GM10248 (cell line): ENCODE measurements at regions not wholly inside any gene's neighbourhood (a gene's known extent, or its start where the extent isn't known, plus 50 kb on each side); places are given as distances from the start of the nearest gene placed in this dataset.
A peak's percentile ranks its signal among the peaks of the same experiment; 100 is the strongest.

Experiments
- CTCF ChIA-PET: fragments of 300-600 bp; sonication (Branson Sonifier 250); formaldehyde crosslinking; extraction: SDS; loops from one replicate; lab custom pipeline; 2021; ENCODE audit warnings: antibody characterized with exemption; lab: Yijun Ruan, JAX
- POLR2A ChIA-PET: fragments of 350-650 bp; sonication (Branson Sonifier 250); formaldehyde crosslinking; extraction: SDS; loops from one replicate; lab custom pipeline; 2020; ENCODE audit warnings: antibody characterized with exemption; lab: Yijun Ruan, JAX
- DNase-seq: peaks from one replicate; pipeline ENCODE4 v3.0.0; 2012; ENCODE audit errors: extremely low spot score
- CTCF ChIP-seq: IDR thresholded peaks from 2 replicates; pipeline ENCODE4 v1.5.1; 2012; ENCODE audit warnings: mild to moderate bottlenecking, low read depth; ENCODE audit errors: extremely low read depth, missing control alignments, control extremely low read depth

GRCh38 chr13:42401376-42401775, 129.4 kb downstream of the AKAP11 start:
- TF ChIP-seq CTCF, result no peak
- POLR2A ChIA-PET, result interaction anchor here (0.6 to 1.3 kb wide), 3 partner anchors 12 to 24 kb away, joined by 3 to 6 read pairs (median 3); no protein-coding TSS in a partner anchor
- CTCF ChIA-PET, result interaction anchor here (1.3 to 5.4 kb wide), 5 partner anchors 9 to 67 kb away, joined by 3 to 37 read pairs (median 8); no protein-coding TSS in a partner anchor
- no peak for DNase-seq

GRCh38 chr13:42405665-42406390, 133.9 kb downstream of the AKAP11 start:
- ChIA-PET POLR2A (no interaction called here), CTCF (interaction anchor here (0.8 to 1.1 kb wide), 4 partner anchors 10 to 72 kb away, joined by 3 to 4 read pairs (median 3); no protein-coding TSS in a partner anchor)
- peak; percentile 59 for DNase-seq
- no peak for TF ChIP-seq CTCF

- CTCF ChIA-PET, result interaction anchor here (2.1 kb wide), 1 partner anchor 16 kb away, joined by 4 read pairs; no protein-coding TSS in a partner anchor
- TF ChIP-seq CTCF, result no peak
- POLR2A ChIA-PET, result no interaction called here
- no peak for DNase-seq
These were observed 137.1 kb downstream of the AKAP11 start for GRCh38 chr13:42409075-42409474.

- POLR2A ChIA-PET, result no interaction called here
- no peak for TF ChIP-seq CTCF
- DNase-seq, result no peak
- CTCF ChIA-PET, result interaction anchor here (1.2 to 2.1 kb wide), 3 partner anchors 10 to 63 kb away, joined by 3 to 4 read pairs (median 4); no protein-coding TSS in a partner anchor
These were observed 137.6 kb downstream of the AKAP11 start for GRCh38 chr13:42409551-42409950.

- ChIA-PET POLR2A (interaction anchor here (1.2 kb wide), 1 partner anchor 58 kb away, joined by 5 read pairs; no protein-coding TSS in a partner anchor), CTCF (interaction anchor here (0.9 to 2.0 kb wide), 7 partner anchors 11 to 141 kb away, joined by 3 to 8 read pairs (median 3); partner anchors contain the start of gene AKAP11)
- no peak for TF ChIP-seq CTCF
- DNase-seq, result no peak
These were observed 141.0 kb downstream of the AKAP11 start for GRCh38 chr13:42412812-42413483.

GRCh38 chr13:42413484-42413815, 141.5 kb downstream of the AKAP11 start:
- TF ChIP-seq CTCF, result no peak
- no peak for DNase-seq
- ChIA-PET POLR2A (interaction anchor here (0.7 to 1.2 kb wide), 2 partner anchors 13 to 58 kb away, joined by 3 to 5 read pairs; no protein-coding TSS in a partner anchor), CTCF (interaction anchor here (0.9 to 2.8 kb wide), 6 partner anchors 11 to 142 kb away, joined by 3 to 8 read pairs (median 4); partner anchors contain the start of gene AKAP11)
